ENCODE measurements at regions not wholly inside any gene's neighbourhood (a gene's known extent, or its start where the extent isn't known, plus 50 kb on each side); places are given as distances from the start of the nearest gene placed in this dataset.

DNA sequence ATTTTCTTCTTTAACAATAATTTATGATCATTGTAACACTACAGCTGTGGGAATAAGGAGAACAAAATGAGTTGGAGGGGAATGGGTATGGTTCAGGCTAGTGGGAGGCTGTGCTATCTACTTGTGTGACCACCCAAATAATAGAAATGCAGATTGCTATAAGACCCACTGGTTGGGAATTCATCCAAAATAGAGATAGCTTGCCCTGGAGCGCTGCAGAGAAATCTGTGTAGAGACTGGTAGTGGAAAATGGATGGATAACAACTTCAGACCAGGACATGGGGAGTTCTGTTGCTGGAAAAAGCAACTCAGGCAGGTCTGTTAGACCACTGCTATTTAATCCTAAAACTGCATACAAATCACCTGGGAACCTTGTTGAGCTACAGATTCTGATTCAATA, 137.1 kb upstream of the MKLN1 start:
- no peak for DNase-seq

DNA sequence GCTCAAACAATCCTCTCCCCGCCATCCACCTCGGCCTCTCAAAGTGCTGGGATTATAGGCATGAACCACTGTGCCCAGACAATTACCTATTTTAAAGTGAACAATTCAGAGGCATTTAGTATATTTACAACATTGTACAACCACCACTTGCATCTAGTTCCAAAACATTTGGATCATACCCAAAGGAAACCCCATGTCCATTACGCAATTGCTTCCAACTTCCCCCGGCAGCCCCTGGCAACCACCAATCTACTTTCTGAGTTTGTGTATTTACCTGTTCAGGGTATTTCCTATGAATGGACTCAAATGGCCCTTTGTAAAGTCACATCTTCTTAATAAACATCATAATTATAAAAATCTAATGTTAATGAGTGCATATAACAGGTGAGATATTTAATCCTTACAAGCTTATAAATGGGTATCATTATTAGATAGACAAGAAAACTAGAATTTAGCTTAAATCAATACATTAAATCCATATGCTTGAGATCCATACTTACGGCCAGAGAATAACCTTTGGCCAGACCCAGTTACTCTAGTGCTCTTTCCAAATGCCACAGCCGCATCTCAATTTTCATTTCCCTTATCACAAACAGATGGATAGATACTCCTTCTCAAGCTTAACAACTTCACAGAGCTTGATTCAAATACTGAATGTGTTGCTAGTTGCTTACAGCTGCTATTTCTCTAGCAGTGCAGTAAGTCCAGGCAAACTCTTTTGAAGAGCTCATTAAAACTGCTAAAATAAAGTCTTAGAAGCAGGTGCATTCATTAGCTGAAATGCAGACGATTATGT, 133.4 kb upstream of the MKLN1 start:
- DNase-seq = no peak

DNA sequence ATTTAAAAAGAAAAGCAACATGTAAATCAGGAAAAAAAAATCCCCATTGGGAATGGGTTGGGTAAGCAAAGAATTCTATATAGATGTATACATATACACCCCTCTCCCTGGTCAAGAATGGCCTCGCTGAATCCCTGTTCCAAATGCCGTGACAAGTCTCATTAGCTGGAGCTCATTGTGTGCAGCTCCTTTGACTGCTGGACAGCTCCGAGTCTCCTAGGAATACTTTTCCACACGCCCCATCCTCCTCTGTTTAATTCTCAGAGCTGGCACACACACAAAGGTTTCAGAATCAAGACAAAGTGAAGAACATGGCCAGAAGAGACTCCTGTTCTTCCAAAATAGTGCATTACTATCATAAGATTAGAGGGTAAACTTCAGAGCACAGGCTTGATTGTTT, 130.9 kb upstream of the MKLN1 start:
- DNase-seq = no peak

DNA sequence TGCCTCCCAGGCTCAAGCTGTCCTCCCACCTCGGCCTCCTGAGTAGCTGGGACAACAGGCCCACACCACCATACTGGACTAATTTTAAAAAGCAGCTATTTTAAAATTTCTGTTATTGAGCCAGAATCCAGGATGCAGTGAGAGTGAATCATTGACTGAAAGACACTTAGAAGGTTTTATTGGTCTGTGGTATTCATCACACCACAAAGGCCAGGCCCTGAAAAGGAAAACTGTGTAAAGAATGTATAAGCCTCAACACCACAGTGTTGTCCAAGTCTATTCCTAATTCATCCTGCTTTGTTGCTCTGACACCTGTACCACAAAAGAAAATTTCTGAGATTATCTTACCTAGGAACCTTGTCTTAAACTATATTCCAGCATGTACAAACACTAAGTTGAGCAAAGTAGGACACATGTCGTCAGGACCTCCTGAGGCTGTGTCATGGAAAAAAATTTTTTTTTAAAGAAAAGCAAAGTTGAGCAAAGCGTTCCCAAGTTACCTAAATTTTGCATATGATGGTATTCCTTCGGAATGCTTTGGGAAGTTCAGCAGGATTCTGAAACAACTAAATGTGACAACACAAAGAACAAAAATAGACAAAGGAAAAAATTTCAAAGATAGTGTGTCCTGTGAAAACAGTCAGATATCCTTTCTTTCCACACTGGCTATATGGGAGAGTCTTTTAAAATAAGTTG, 129.6 kb upstream of the MKLN1 start:
- no peak for DNase-seq

DNA sequence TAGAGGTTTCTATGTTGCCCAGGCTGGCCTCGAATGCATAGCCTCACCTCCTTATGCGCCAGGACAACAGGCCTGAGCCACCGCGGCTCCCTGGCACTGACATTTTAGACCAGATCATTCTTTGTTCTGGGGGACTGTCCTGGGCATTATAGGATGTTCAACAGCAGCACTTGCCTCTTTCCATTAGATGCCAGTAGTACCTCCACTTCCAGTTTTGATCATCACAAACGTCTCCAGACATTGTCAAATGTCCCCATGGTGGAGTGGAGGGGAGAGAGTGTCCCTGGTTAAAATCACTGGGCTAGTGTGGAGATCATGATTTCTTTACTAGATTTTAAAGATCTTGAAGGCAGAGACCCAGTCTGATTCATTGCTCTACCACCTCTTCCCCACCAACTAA, 125.2 kb upstream of the MKLN1 start:
- no peak for DNase-seq

DNA sequence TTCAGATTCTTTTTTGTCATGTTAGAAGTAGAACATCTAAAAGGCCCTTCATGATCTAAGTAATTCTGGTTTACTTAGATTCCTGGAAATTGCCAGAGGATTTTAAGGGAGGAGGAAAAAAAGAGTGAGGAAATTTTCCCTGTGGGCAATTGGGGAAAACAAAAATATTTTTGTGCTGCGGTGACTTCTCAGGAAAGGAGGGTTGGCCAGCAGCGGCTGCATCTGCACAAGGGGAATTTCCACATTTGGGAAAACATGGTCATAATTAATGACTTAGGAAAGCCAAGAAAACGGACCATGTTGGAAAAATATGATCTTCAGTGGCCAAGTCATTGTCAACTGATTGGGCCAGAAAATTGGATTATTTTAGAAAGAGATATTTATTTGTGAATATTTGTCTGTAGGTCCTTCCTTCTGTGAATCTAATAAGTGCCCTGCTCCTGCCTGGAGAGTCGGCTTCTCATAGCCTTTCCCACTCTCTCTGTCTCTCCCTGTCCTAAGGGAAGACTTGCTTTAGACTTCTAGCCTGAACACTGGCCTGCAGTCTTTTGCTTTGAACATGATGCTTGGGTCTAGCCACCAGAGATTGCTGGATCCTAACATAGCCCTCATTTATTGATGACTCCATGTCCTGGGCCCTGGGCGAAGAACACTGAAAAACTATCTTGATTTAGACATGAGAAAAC, 124.2 kb upstream of the MKLN1 start:
- DNase-seq = no peak

DNA sequence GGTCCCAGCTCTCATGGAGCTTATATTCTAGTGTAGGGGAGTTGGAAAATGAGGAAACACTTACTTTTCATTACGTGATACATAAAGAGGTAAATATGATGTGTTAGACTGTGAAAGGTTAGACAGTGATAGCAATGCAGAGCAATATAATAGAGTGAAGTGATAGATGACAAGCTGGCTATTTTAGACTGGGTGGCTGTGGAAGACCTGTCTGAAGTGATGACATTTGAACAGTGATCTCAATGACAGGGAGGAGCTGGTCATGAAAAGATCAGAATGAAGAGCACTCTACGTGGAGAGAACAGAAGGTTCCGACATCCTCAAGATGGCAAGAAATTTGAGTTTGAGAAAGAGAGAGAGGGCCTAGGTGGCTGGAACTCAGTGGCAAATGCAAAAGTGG, 118.9 kb upstream of the MKLN1 start:
- no peak for DNase-seq

DNA sequence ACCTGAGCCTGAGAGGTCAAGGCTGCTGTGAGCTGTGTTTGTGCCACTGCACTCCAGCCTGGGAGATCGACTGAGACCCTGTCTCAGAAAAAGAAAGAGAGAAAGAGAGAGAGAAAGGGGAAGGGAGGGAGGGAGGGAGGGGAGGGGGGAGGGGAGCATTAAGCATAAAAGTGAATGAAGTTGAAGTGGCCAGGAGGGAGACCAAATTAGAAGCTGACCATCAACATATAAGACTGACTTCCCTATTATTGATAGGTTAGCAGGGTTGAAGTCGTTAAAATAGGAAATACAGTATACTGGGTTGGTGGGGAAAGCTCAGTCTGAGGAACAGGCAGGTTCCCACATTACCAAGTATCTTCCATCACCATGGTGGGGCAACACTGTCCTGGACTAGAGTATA, 117.1 kb upstream of the MKLN1 start:
- DNase-seq = no peak

DNA sequence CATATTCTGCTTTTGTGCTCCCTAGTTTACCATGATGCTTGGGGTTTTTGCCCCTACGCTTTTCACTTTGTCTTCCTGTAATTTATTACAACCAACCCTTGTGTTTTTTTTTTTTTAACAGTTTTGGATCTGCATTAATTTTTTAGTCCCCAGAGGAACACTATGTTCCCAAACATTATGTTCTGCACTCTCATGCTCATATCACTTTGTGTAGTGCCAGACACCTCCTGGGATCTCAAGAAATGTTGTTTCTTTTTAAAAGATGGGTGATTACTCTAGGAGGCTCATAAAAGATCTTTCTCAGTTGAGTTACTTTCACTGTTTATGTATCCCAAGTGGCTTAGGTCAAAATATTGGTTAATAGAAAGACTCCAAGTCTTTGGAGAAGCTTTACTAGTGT, 116.2 kb upstream of the MKLN1 start:
- no peak for DNase-seq

DNA sequence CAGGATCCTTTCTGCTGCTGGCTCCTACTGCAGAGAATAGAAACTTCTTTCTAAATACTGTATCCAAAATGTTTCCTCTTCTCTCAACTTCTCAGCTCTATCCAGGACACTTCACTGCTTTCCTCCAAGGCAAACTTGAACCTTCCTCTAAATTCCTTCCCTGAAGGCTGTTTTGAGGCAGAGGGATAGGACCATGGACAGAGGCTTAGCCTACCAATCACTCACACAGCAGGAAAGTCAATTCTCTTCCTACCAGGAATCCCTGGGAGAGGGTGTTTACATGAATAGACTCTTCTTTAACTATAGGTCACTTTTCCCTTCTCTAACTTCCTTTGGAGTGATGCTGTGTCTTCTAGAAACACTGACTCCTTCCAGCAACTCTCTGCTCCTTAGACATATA, 115.6 kb upstream of the MKLN1 start:
- no peak for DNase-seq

DNA sequence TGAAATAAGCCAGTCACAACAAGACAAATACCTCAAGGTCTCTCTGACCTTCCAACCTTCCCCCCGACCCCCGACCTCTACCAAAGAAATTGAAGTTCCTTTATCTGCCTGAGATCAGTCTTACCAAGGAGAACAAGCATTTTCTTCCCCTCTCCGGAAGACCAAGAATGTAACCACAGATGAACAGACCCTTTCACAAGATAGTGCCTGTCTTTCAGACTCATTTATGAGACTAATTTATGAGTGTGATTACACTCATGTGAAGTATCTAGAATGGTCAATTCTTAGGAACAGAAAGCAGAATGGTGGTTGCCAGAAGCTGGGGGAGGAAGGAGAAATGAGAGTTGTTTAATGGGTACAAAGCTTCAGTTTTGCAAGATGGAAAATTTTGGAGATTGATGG, 108.9 kb upstream of the MKLN1 start:
- DNase-seq = no peak

DNA sequence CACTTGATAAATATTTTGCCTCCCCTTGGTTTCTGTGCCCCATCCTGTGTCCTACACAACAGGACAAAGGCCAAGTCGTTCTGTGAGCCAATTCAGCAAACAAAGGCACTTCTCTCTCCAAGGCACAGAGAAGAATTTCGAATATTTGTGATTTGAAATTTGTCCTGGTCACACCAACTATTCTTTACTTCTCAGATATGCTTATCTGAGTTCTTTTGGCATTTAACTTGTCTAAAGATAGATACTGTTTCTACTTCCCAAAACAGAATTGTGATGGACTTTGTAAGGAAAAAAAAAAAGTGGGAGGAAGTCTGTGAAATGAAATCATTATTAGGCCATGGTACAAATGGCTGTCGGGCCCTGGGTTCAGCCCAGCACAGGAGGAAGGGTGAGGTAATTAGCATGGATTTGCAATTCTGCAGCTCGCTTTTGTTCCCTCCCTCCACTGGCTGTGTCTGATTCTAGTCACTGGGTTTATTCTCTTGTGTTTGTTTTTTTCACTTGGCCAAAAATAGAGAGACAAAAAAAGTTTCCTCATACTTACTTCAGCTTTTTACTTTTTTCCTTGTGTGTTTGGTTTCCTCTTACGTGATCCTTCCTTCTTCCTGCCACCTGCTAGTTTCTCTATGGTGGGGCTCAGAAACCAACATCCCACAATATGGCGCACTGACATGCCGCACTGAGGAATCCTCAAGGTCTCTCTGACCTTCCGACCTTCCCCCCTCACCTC, 108.2 kb upstream of the MKLN1 start:
- no peak for DNase-seq

DNA sequence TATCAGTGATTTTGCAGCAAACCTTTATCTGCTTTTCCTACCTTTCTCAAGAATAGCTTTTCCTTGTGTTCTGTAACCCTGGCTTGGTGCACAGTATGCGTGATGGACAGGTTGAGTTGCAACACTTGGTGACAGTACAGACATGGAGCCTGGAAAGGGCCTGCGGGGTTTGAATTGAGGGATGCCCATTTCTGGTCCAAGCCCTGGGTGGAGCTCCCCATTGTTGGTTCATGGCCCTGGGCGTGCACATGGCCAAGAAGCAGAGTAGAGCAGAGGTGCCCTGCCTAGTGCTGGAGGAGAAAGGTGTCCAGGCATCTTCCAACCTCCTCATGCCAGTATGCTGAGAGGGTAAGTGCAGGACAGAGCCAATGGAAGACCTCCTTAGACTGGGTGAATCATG, 106.6 kb upstream of the MKLN1 start:
- no peak for DNase-seq

DNA sequence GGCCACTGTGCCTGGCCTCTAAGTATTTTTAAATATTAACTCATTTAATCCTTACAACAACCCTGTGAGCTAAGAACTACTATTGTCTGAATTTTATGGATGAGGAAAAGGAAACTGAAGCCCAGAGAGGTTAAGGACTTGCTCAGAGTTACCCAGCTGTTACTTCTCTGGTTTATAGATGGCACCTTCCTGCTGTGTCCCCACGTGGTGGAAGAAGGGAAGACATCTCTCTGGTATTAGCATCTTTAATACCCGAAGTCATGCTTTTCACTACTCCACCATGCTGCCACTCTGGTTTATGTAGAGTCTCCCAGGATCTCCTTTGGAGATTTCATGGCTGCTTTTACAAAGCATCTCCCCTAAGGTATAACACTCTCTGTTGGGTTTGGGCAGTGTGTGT, 105.5 kb upstream of the MKLN1 start:
- no peak for DNase-seq

DNA sequence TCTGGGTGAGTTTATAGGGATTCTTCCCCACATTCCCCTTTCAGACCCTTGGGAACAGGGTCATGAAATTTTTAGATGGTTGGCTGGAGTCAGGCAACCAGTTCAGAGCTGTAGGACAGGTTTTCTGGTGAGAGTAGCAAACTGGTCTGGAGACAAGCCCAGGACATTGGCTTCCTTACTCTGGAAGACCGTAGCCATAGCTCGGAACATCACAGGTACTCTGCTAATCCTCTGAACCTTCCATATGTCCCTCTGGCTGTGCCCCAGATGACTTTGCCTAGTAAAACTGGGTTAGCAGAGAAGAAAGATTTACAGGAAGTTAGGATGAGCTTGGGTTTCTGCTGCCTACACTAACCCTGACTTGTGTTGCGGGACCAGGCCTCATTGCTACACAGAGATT, 104.5 kb upstream of the MKLN1 start:
- no peak for DNase-seq

DNA sequence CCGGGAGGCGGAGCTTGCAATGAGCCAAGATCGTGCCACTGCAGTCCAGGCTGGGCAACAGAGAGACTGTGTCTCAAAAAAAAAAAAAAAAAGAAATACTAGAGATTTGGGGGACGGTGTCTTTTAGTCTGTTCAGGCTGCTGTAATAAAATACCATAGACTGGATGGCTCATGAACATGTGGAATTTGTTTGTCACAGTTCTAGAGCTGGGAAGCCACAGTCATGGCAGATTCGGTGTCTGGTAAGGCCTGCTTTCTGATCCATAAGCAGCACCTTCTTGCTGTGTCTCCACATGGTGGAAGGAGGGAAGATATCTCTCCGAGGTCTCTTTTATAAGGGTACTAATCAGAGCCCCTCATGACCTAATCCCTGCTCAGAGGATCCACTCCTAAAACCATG, 102.7 kb upstream of the MKLN1 start:
- DNase-seq = no peak

DNA sequence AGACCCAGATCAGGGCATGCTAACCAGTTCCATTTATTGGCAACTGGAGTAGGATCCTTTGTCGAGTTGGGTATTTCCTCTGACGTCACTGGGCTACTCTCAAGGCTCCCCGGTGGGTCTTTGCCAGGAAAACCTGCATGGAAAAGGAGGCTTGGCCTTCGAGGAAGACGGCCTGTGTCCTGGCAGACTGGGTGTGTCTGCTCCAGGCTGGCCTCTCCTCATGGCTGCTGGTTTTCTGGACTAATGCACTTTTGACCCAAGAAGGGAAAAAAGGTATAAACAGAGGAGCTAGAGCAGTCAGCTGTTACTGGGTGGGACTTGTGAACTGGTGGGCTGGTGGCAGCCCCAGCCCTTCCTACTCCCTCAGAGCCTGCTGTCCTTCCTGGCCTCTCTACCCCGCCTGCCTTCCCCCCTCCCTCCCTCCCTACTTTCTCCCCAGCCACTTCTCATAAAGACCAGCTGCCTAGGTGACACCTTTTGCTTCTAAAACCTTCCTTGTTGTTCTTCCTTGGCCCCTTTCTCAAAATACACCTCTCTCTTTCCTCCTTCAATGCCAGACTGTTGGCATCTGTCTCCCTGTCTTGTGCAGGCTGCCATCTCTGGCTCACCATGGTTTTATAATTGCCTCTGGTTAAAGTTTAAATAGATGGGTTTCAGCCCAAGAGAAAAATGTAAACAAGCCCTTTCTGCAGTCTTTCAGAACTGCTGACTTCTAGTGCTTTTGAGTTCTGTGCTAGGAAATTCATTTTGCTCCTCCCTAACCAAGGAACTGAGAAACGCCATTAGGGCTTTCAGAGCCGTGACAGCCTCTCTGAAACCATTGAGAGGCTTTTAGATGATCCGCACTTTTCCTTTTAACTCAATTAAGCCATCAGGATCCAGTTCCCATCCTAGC, 101.8 kb upstream of the MKLN1 start:
- DNase-seq = no peak

DNA sequence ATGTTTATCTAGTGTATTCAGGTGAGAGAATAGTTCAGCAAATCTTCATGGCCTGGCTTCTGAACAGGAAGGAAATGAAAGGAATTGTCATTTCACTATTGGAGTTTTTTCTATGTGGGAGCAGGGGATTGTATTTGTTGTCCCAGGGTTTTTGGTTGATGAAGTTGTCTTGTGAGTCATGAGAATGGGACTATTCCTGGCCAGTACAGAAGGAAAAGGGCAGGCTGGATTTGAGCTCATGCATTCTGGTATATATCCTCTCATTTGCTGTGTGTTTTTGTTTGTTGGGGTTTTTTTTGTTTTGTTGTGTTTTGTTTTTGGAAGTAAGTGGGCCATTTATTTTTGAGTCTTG, 101.2 kb upstream of the MKLN1 start:
- DNase-seq = no peak

DNA sequence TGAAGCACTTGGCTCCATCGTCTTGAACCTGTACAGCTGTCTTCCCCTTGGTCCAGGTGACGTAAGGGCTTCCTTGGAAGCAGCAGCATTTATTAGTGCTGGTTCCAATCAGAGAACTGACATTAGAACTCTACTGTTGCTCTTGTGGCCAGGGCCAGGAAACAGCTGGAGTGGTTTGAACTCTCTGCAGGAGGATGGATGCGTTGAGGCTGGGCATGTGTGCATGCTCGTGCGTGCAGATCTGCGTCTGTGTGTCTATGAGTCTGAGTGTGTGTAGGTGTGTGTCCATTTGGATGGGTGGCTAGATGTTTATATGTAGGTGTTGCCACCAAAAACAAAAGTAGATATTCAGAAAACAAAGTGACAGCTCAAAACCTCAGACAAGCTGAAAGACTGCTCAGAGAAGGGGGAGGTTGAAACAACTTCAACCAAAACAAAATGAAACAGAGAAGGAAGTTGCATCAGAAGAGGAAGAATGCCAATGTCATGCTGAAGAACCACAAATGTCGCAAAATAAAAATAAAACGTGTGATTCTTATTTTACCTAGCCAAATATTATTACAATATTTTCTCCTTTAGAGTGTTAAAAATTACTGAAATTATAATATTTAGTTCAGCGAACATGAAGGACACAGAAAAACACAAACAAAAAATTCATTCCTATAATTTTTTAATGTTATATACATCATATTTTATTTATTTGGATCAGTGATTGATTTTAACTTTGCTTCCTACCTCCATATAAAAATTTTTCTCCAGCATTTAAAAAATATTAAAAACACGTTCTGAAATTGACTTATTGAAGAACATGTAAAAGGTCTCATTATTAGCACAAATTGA, 96.1 kb upstream of the MKLN1 start:
- peak; percentile 41 to 58 for DNase-seq

DNA sequence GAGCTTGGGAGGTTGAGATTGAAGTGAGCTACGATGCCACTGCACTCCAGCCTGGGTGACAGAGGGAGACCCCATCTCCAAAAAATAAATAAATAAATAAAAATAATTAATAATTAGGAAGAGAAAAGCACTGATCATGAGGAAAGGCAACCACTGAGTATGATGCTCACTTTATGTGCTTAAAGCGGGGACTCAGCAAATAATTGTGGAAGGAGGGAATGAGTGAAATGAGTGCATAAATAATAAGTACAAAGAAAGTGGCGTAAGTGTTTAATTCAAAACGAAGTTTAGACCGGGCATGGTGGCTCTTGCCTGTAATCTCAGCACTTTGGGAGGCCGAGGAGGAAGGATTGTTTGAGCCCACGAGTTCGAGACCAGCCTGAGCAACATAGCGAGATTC, 94.9 kb upstream of the MKLN1 start:
- no peak for DNase-seq

DNA sequence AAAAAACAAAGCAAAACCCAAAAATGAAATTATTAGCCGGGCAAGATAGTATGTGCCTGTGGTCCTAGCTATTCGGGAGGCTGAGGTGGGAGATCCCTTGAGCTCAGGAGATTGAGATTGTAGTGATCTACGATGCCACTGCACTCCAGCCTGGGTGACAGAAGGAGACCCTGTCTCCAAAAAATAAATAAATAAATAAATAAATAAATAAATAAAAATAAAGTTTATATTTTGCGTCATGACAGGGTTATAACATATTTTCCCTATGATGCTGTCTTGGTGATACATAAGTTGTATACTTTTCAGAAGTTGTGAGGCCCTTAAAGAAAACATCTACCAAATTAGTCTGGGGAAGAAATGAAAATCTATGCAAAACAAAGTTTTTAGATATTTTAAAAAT, 94.5 kb upstream of the MKLN1 start:
- DNase-seq = no peak
